ENCODE measurements at regions not wholly inside any gene's neighbourhood (a gene's known extent, or its start where the extent isn't known, plus 50 kb on each side); places are given as distances from the start of the nearest gene placed in this dataset.

DNA sequence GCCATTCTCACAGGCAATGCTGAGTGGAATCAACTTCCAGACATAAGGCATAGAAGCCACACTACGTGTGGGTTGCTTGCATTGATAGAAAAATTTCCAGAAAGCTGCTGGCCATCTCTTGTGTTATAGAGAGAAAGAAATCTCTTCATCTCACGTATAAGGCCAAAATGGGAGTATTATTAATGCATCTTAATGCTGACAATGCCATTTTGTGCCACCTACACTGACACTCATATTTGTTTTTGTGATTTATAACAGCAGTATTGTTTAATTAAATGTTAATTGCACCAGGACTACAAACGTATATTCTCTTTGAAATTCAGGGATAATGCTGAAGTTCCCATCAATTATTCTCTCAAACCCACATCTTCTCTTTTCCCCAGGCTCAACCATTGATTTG lies 56.1 kb upstream of the TMEM132D start:
- H3K4me3 ChIP-seq (ENCODE audit: low read depth, low read length), result no peak overlapping the region

DNA sequence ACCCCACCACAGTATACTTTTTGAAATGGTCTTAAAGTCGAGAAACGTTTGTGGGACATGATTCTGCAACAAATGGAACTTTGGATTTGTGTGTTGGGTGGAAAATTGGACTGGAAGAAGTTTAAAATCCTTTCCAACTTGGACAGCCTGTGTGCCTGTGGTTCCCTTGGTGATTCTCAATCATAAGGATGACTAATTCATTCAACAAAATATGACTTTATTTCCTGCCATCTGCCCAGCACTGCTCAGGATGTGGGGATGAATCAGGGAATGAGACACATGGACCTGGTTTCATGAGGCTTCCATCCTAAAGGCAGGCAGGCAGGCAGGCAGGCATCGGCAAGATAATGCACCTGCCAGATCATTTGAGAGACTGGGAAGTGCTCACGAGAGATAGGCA lies 57.3 kb upstream of the TMEM132D start:
- Histone ChIP-seq H3K27me3 (ENCODE audit: insufficient read depth, low read depth, severe bottlenecking) (peaks cover 11% of the 10 kb centered on the region), H3K27ac (no peak overlapping the region), H3K36me3 (no peaks in the 10 kb centered on the region), H3K9me3 (ENCODE audit: severe bottlenecking) (no peaks in the 10 kb centered on the region), H3K4me3 (ENCODE audit: low read depth, low read length) (no peak overlapping the region)
- DNase-seq, result no peak
- TF ChIP-seq, protein P1, sequence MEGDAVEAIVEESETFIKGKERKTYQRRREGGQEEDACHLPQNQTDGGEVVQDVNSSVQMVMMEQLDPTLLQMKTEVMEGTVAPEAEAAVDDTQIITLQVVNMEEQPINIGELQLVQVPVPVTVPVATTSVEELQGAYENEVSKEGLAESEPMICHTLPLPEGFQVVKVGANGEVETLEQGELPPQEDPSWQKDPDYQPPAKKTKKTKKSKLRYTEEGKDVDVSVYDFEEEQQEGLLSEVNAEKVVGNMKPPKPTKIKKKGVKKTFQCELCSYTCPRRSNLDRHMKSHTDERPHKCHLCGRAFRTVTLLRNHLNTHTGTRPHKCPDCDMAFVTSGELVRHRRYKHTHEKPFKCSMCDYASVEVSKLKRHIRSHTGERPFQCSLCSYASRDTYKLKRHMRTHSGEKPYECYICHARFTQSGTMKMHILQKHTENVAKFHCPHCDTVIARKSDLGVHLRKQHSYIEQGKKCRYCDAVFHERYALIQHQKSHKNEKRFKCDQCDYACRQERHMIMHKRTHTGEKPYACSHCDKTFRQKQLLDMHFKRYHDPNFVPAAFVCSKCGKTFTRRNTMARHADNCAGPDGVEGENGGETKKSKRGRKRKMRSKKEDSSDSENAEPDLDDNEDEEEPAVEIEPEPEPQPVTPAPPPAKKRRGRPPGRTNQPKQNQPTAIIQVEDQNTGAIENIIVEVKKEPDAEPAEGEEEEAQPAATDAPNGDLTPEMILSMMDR (IDR thresholded peaks at IDR 0.05; ENCODE audit: low read depth, low read length), result no peak

More for the DNA sequence above, 56.1 kb upstream of the TMEM132D start:
- DNase-seq, result no peak
- TF ChIP-seq, protein P1 (IDR thresholded peaks at IDR 0.05; ENCODE audit: low read depth, low read length), result no peak
- H3K36me3 ChIP-seq, result no peaks in the 10 kb centered on the region
- H3K27ac ChIP-seq, result no peak overlapping the region
- H3K27me3 ChIP-seq (ENCODE audit: insufficient read depth, low read depth, severe bottlenecking), result peaks cover 11% of the 10 kb centered on the region
- no peaks in the 10 kb centered on the region for H3K9me3 ChIP-seq (ENCODE audit: severe bottlenecking)

DNA sequence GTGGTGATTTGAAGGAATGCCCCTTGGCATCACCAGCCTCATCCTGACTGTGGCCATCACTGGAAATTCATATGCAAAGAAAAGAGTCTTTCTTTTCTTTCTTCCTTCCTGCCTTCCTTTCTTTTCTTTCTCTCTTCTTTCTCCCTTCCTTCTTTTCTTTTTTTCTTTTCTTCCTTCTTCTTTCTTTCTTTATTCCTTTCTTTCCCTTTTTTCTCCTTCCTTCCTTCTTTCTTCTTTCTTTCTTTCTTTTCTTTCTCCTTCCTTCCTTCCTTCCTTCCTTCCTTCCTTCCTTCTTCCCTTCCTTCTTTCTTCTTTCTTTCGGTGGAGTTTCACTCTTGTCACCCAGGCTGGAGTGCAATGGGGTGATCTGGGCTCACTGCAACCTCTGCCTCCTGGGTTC lies 58.0 kb upstream of the TMEM132D start:
- Histone ChIP-seq H3K36me3 (no peaks in the 10 kb centered on the region), H3K27ac (no peak overlapping the region), H3K27me3 (ENCODE audit: insufficient read depth, low read depth, severe bottlenecking) (peaks cover 11% of the 10 kb centered on the region), H3K9me3 (ENCODE audit: severe bottlenecking) (no peaks in the 10 kb centered on the region), H3K4me3 (ENCODE audit: low read depth, low read length) (no peak overlapping the region)
- DNase-seq, result no peak
- TF ChIP-seq, protein P1 (IDR thresholded peaks at IDR 0.05; ENCODE audit: low read depth, low read length), result no peak

DNA sequence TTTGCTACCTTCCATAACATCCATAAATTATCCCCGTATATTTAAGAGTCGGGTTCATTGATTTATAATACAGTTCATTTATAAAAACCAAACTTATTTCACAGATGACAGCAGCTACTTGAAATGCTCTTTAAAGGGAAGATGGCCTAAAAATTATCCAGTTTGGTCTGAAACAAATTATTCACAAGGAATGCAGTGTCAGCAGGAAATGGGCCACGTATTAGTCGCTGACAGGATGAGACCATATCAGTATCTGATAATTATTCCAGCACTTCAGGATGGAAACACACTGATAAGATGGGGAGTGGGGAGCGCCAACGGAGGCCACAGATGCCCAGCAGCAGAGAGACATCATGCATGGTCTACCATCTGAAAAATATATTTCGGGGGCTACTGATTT lies 60.5 kb upstream of the TMEM132D start:
- Histone ChIP-seq H3K9me3 (ENCODE audit: severe bottlenecking) (no peaks in the 10 kb centered on the region), H3K27me3 (ENCODE audit: insufficient read depth, low read depth, severe bottlenecking) (peaks cover 11% of the 10 kb centered on the region), H3K4me3 (ENCODE audit: low read depth, low read length) (no peak overlapping the region), H3K36me3 (no peaks in the 10 kb centered on the region), H3K27ac (no peak overlapping the region)
- no peak for DNase-seq
- TF ChIP-seq, protein P1 (IDR thresholded peaks at IDR 0.05; ENCODE audit: low read depth, low read length), result no peak

DNA sequence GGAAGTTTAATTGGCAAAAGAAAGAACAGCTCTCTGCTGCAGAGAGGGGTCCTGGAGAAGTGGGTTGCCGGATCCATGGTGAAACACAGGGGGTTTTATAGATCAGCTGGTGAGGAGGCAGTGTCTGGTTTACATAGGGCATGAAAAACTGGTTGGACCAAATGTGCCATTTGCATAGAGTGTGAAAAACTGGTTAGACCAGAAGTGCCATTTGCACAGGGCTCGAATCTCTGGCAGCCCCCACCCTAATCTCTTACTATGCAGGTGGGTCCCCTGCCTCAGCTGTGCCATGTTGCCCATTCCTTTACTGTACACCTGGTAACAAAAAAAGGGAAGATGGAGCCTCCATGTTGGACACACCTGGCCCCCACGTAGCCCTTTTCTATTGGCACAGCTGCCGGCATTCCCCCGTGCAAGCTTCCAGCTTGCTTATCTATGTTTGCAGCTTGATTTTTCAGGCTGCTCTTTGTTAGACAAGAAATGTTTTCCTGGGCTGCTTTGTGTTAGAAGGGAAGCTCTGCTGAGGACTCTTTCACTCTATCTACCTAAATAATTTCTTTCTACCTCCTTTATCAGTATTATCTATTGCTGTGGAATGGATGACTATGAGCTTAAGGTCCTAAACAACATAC lies 61.1 kb upstream of the TMEM132D start:
- TF ChIP-seq, protein P1 (IDR thresholded peaks at IDR 0.05; ENCODE audit: low read depth, low read length), result no peak
- H3K27me3 ChIP-seq (ENCODE audit: insufficient read depth, low read depth, severe bottlenecking), result peaks cover 7% of the 10 kb centered on the region
- H3K36me3 ChIP-seq, result no peaks in the 10 kb centered on the region
- no peak for DNase-seq
- H3K4me3 ChIP-seq (ENCODE audit: low read depth, low read length), result no peak overlapping the region
- no peak overlapping the region for H3K27ac ChIP-seq
- no peaks in the 10 kb centered on the region for H3K9me3 ChIP-seq (ENCODE audit: severe bottlenecking)

Measured in WERI-Rb-1 (cell line).